DND-41 (cell line): ENCODE measurements at regions not wholly inside any gene's neighbourhood (a gene's known extent, or its start where the extent isn't known, plus 50 kb on each side); places are given as distances from the start of the nearest gene placed in this dataset.

ENCODE experiments used
- CTCF ChIP-seq: IDR thresholded peaks from 2 replicates; pipeline ENCODE4 v1.5.1; 2012; ENCODE audit warnings: borderline replicate concordance, low read length, moderate library complexity, mild to moderate bottlenecking; ENCODE audit not compliant: poor library complexity, severe bottlenecking; ENCODE audit errors: extremely low read depth
- EZH2 ChIP-seq: IDR thresholded peaks from 3 replicates; pipeline ENCODE4 v1.6.1; 2012; ENCODE audit warnings: borderline replicate concordance, low read depth, mild to moderate bottlenecking, moderate library complexity, low read length, inconsistent platforms; ENCODE audit not compliant: severe bottlenecking

- TF ChIP-seq CTCF (no peak), EZH2 (no peak)
Measured at GRCh38 chr1:212158912-212159796, 123.6 kb downstream of the DTL start.
